Neuronal stem cell (in vitro differentiated cells): ENCODE measurements at regions not wholly inside any gene's neighbourhood (a gene's known extent, or its start where the extent isn't known, plus 50 kb on each side); places are given as distances from the start of the nearest gene placed in this dataset.
A peak's percentile ranks its signal among the peaks of the same experiment; 100 is the strongest.

ENCODE experiments used
- DNase-seq: peaks from one replicate; pipeline ENCODE4 v3.0.0-alpha.2; 2013; ENCODE audit warnings: low spot score
- H2AFZ ChIP-seq: one replicate; pipeline ENCODE4 v1.6.1; 2013; ENCODE audit warnings: mild to moderate bottlenecking, low read length, inconsistent platforms
- H2AK5ac ChIP-seq: 2 replicates; pipeline ENCODE4 v1.6.1; 2013; ENCODE audit warnings: low read depth, mild to moderate bottlenecking, inconsistent platforms, low read length, moderate library complexity, mixed read lengths
- H2BK120ac ChIP-seq: 2 replicates; pipeline ENCODE4 v1.6.1; 2013; ENCODE audit warnings: low read depth, mild to moderate bottlenecking, inconsistent platforms, low read length, moderate library complexity, mixed read lengths
- H2BK12ac ChIP-seq: one replicate; pipeline ENCODE4 v1.6.1; 2013; ENCODE audit warnings: low read length, inconsistent platforms
- H2BK15ac ChIP-seq: 2 replicates; pipeline ENCODE4 v1.6.1; 2013; ENCODE audit warnings: mild to moderate bottlenecking, low read length, inconsistent platforms, mixed read lengths
- H2BK5ac ChIP-seq: one replicate; pipeline ENCODE4 v1.6.1; 2013; ENCODE audit warnings: inconsistent platforms, mild to moderate bottlenecking, low read length, moderate library complexity
- H3K14ac ChIP-seq: one replicate; pipeline ENCODE4 v1.6.1; 2013; ENCODE audit warnings: low read length, inconsistent platforms
- H3K18ac ChIP-seq: 2 replicates; pipeline ENCODE4 v1.6.1; 2013; ENCODE audit warnings: low read length, inconsistent platforms
- H3K23ac ChIP-seq: 2 replicates; pipeline ENCODE4 v1.6.1; 2013; ENCODE audit warnings: low read depth, mild to moderate bottlenecking, mixed read lengths, low read length, inconsistent platforms; ENCODE audit not compliant: poor library complexity
- H3K27ac ChIP-seq: replicated peaks from 3 replicates; pipeline ENCODE4 v1.5.1; 2013; ENCODE audit warnings: low read length, inconsistent platforms
- H3K27me3 ChIP-seq, 3 experiments: 2 replicates each; pipeline ENCODE4 v1.6.1; 2013; ENCODE audit warnings: low read length in 3 of 3, mild to moderate bottlenecking in 2 of 3, inconsistent platforms in 1 of 3, low read depth in 1 of 3, mixed read lengths in 1 of 3, moderate library complexity in 1 of 3; ENCODE audit not compliant: control insufficient read depth in 3 of 3, insufficient read depth in 3 of 3
- H3K36me3 ChIP-seq, 2 donors: replicated peaks in 1 of 2; 2 replicates each; pipeline ENCODE4 v1.6.1; 2013; ENCODE audit warnings: low read length in 2 of 2; ENCODE audit not compliant: control insufficient read depth in 2 of 2, insufficient read depth in 2 of 2
- H3K4ac ChIP-seq: 2 replicates; pipeline ENCODE4 v1.6.1; 2013; ENCODE audit warnings: inconsistent platforms, mild to moderate bottlenecking, low read length, moderate library complexity
- H3K4me1 ChIP-seq, 2 donors: 1 replicate in 1 of 2; 2 replicates in 1 of 2; pipeline ENCODE4 v1.6.1; 2013; ENCODE audit warnings: low read length in 2 of 2, low read depth in 1 of 2; ENCODE audit not compliant: control insufficient read depth in 2 of 2, insufficient read depth in 1 of 2
- H3K4me2 ChIP-seq: one replicate; pipeline ENCODE4 v1.6.1; 2013; ENCODE audit warnings: mild to moderate bottlenecking, low read length, inconsistent platforms; ENCODE audit not compliant: insufficient read depth, poor library complexity, severe bottlenecking
- H3K4me3 ChIP-seq, 2 donors: 2 replicates each; pipeline ENCODE4 v1.5.1; 2013; ENCODE audit warnings: low read length in 2 of 2, mild to moderate bottlenecking in 2 of 2, inconsistent platforms in 1 of 2, moderate library complexity in 1 of 2
- H3K79me1 ChIP-seq: one replicate; pipeline ENCODE4 v1.6.1; 2013; ENCODE audit warnings: low read depth, mild to moderate bottlenecking, inconsistent platforms, low read length, moderate library complexity
- H3K9ac ChIP-seq: one replicate; pipeline ENCODE4 v1.6.1; 2013; ENCODE audit warnings: mild to moderate bottlenecking, low read depth, low read length, inconsistent platforms; ENCODE audit not compliant: poor library complexity
- H3K9me3 ChIP-seq, 2 donors: replicated peaks in 1 of 2; 2 replicates each; pipeline versions ENCODE3 to v1.6.1; 2013; ENCODE audit warnings: low read length in 2 of 2, mild to moderate bottlenecking in 2 of 2, inconsistent platforms in 1 of 2, low read depth in 1 of 2, mixed read lengths in 1 of 2, moderate library complexity in 1 of 2; ENCODE audit not compliant: control insufficient read depth in 2 of 2, insufficient read depth in 1 of 2
- H4K8ac ChIP-seq: one replicate; pipeline ENCODE4 v1.6.1; 2013; ENCODE audit warnings: low read depth, mild to moderate bottlenecking, inconsistent platforms, low read length, moderate library complexity
- H4K91ac ChIP-seq: one replicate; pipeline ENCODE4 v1.6.1; 2013; ENCODE audit warnings: low read length, low read depth, mild to moderate bottlenecking, inconsistent platforms; ENCODE audit not compliant: poor library complexity
- WGBS, 2 donors: extraction: QIAGEN DNeasy Blood & Tissue Kit; methylation state at CpG; one replicate each; pipeline ENCODE4 v1.1.7; 2013; ENCODE audit warnings: missing lambda C conversion rate in 2 of 2, mixed read lengths in 1 of 2; ENCODE audit not compliant: insufficient read length in 2 of 2, insufficient replicate concordance in 1 of 2; ENCODE audit errors: extremely low coverage in 2 of 2; 5-methylcytosine and 5-hydroxymethylcytosine counted together

DNA sequence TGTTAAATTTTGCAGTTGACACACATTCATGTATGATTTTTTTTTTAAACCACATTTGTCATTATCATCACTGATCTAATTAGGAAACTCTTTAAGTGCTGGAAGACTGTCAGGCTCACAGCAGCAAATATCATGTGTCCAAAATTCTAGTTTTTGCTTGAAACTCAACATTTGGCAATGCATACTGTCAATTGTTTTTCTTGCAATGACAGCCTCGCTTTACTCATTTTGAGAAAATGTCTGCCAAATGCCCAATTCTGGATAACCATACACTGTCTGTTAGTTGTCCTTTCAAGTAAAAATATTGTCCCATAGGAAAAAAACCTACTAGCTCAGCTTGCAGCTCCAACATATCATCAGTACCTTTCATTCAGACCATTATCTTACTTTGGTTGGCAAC, 523.9 kb upstream of the ARGLU1 start:
- H3K4me3 ChIP-seq: no peak overlapping the region
- no peak overlapping the region for H2AK5ac ChIP-seq
- H3K27me3 ChIP-seq: no peaks in the 10 kb centered on the region
- no peak overlapping the region for H2AFZ ChIP-seq
- no peaks in the 10 kb centered on the region for H3K36me3 ChIP-seq
- H3K18ac ChIP-seq: no peak overlapping the region
- H2BK12ac ChIP-seq: no peak overlapping the region
- H4K8ac ChIP-seq: no peak overlapping the region
- H3K79me1 ChIP-seq: no peaks in the 10 kb centered on the region
- H3K9me3 ChIP-seq: no peaks in the 10 kb centered on the region
- H2BK120ac ChIP-seq: no peak overlapping the region
- no peak overlapping the region for H4K91ac ChIP-seq
- H3K4me2 ChIP-seq: no peak overlapping the region
- H3K4me1 ChIP-seq: no peaks in the 10 kb centered on the region
- WGBS, 2 donors: no CpG with 5 or more reads among the region's 1 CpG
- H2BK15ac ChIP-seq: no peak overlapping the region
- H3K9ac ChIP-seq: no peak overlapping the region
- H2BK5ac ChIP-seq: no peak overlapping the region
- H3K4ac ChIP-seq: no peak overlapping the region
- no peak for DNase-seq
- no peak overlapping the region for H3K27ac ChIP-seq
- H3K14ac ChIP-seq: no peak overlapping the region
- no peak overlapping the region for H3K23ac ChIP-seq

DNA sequence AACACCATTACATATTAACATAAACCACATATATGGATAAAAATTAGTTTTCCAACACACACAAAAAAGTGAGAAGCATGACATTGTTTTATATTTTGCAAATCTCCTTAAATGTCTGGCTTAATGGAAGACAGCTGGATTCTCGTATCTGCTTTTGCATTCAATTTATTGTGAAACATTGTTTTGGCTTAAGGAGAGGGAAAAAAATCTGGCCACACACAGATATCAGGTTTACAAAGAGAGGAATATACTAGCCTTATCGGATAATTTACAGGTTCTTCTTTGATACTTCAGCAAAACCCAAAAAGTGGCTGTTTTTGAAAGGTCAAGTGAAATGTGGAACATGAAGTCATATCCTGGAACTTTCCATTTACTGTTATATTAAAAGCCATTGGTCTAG, 523.5 kb upstream of the ARGLU1 start:
- no peaks in the 10 kb centered on the region for H3K9me3 ChIP-seq
- no peak overlapping the region for H3K4me3 ChIP-seq
- H3K36me3 ChIP-seq: no peaks in the 10 kb centered on the region
- H3K27me3 ChIP-seq: no peaks in the 10 kb centered on the region
- H3K18ac ChIP-seq: no peak overlapping the region
- no peak overlapping the region for H3K27ac ChIP-seq
- H3K14ac ChIP-seq: no peak overlapping the region
- H3K4me1 ChIP-seq: no peaks in the 10 kb centered on the region
- H4K91ac ChIP-seq: no peak overlapping the region
- H4K8ac ChIP-seq: no peak overlapping the region
- no peak overlapping the region for H3K4me2 ChIP-seq
- no peak overlapping the region for H3K9ac ChIP-seq
- no peak overlapping the region for H2BK120ac ChIP-seq
- no CpG with 5 or more reads among the region's 2 CpGs for WGBS, 2 donors
- H3K4ac ChIP-seq: no peak overlapping the region
- H2BK12ac ChIP-seq: no peak overlapping the region
- no peaks in the 10 kb centered on the region for H3K79me1 ChIP-seq
- no peak for DNase-seq
- no peak overlapping the region for H3K23ac ChIP-seq
- H2AK5ac ChIP-seq: no peak overlapping the region
- H2BK15ac ChIP-seq: no peak overlapping the region
- no peak overlapping the region for H2BK5ac ChIP-seq
- H2AFZ ChIP-seq: no peak overlapping the region

DNA sequence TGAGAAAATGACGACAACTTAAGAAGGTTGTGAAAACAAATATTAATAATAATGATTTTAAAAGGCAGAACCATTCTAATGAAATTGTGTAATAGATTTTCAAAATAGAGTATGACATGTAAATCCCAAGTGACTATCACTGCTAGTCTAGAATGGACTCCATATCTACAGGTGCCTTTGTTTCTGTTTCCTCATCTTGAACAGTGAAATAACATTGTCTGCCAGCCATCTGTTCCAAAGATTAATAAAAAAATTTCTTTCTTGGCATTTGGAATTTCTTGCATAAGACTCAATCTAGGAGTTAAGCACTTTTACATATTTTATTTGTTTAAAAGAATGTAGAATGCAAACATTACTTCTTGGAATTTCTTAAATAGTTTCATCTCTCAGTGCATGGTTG, 520.1 kb upstream of the ARGLU1 start:
- Histone ChIP-seq H2AFZ (no peak overlapping the region), H2BK5ac (no peak overlapping the region), H3K9me3 (no peaks in the 10 kb centered on the region), H3K79me1 (no peaks in the 10 kb centered on the region), H3K4me3 (no peak overlapping the region), H2AK5ac (no peak overlapping the region), H4K91ac (no peak overlapping the region), H3K36me3 (no peaks in the 10 kb centered on the region), H3K4me2 (no peak overlapping the region), H3K23ac (no peak overlapping the region), H2BK120ac (no peak overlapping the region), H3K9ac (no peak overlapping the region), H3K27me3 (no peaks in the 10 kb centered on the region), H3K18ac (no peak overlapping the region), H4K8ac (no peak overlapping the region), H3K4ac (no peak overlapping the region), H3K14ac (no peak overlapping the region), H2BK15ac (no peak overlapping the region), H3K4me1 (no peaks in the 10 kb centered on the region), H2BK12ac (no peak overlapping the region), H3K27ac (no peak overlapping the region)
- WGBS, 2 donors: no CpG with 5 or more reads among the region's 1 CpG
- no peak for DNase-seq

DNA sequence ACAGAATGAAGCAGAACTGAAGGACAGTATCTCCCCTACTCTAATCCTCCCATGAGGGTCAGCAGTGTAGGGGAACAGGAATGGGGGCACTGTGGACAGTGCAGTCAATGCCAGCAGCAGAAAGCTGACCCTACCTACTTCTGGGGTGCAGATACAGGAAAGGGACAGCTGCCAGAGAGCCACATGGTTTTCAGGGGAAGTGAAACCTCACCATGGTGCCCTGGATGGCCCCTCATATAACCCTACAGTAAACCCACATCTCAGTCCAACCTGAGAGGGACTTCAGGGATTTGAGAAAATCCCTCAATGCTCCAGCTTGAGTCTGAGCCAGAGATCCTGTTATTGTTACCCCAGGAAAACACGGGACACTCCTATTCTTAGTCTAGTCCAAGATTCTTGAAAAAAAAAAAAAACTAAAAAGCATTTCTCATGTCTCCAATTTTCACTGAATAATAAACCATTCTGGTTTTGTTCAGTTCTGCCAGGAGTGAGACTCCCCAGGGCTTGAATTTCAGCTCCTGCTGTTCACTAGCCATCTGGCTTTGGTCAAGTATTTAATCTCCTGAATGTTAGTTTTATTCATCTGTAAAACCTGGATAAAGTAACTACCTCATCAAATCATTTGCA, 511.6 kb upstream of the ARGLU1 start:
- Histone ChIP-seq H2BK15ac (no peak overlapping the region), H3K14ac (no peak overlapping the region), H2BK12ac (no peak overlapping the region), H3K4me1 (no peaks in the 10 kb centered on the region), H3K27me3 (peaks cover 0 to 3% (median 0%) of the 10 kb centered on the region in 3 experiments), H3K27ac (no peak overlapping the region), H3K9ac (no peak overlapping the region), H3K36me3 (no peaks in the 10 kb centered on the region), H3K79me1 (no peaks in the 10 kb centered on the region), H3K23ac (no peak overlapping the region), H3K18ac (peak overlapping the region; percentile 15), H3K9me3 (peaks cover 0 to 3% of the 10 kb centered on the region in 2 donors), H2BK5ac (no peak overlapping the region), H2AFZ (no peak overlapping the region), H3K4me2 (no peak overlapping the region), H4K8ac (no peak overlapping the region), H3K4me3 (no peak overlapping the region), H3K4ac (no peak overlapping the region), H4K91ac (no peak overlapping the region), H2BK120ac (no peak overlapping the region), H2AK5ac (no peak overlapping the region)
- no CpG with 5 or more reads among the region's 1 CpG for WGBS, 2 donors
- DNase-seq: no peak
